RKO (cell line): ENCODE measurements at regions not wholly inside any gene's neighbourhood (a gene's known extent, or its start where the extent isn't known, plus 50 kb on each side); places are given as distances from the start of the nearest gene placed in this dataset.

Experiments used
- DNase-seq: peaks from one replicate; pipeline ENCODE4 v3.0.0-alpha.2; 2016; ENCODE audit warnings: low spot score

GRCh38 chr11:71310184-71310583, 57.8 kb upstream of the SHANK2 start:
- DNase-seq, result no peak

GRCh38 chr11:71309611-71310010, 57.2 kb upstream of the SHANK2 start:
- DNase-seq, result no peak

- no peak for DNase-seq
Observed at GRCh38 chr11:71309181-71309580, 56.8 kb upstream of the SHANK2 start.

- no peak for DNase-seq
Observed at GRCh38 chr11:71307811-71308645, 55.7 kb upstream of the SHANK2 start.

GRCh38 chr11:71305451-71306125, 53.2 kb upstream of the SHANK2 start:
- no peak for DNase-seq

GRCh38 chr11:71305041-71305440, 52.7 kb upstream of the SHANK2 start:
- DNase-seq, result no peak

- no peak for DNase-seq
Observed at GRCh38 chr11:71304491-71304890, 52.1 kb upstream of the SHANK2 start.

GRCh38 chr11:71304045-71304444, 51.7 kb upstream of the SHANK2 start:
- no peak for DNase-seq

GRCh38 chr11:71302911-71303310, 50.5 kb upstream of the SHANK2 start:
- no peak for DNase-seq

- DNase-seq, result no peak
Observed at GRCh38 chr11:71302534-71302909, 50.1 kb upstream of the SHANK2 start.
